DMS 273 treated with DMSO at 0.1 percent for 48 hours (cell line): ENCODE measurements at regions not wholly inside any gene's neighbourhood (a gene's known extent, or its start where the extent isn't known, plus 50 kb on each side); places are given as distances from the start of the nearest gene placed in this dataset.
"Not testable (repeated sequence)": the region's sequence is repeated elsewhere in the genome, so short reads cannot be mapped to it uniquely, and the experiment has no call there.

Experiments
- DNase-seq: peaks from one replicate; lab custom pipeline; 2025; lab: John Stamatoyannopoulos, UW

GRCh38 chr11:80943226-80943625 lies 1502.4 kb upstream of the TENM4 start:
- DNase-seq: no peak

GRCh38 chr11:80937842-80938241 lies 1497.0 kb upstream of the TENM4 start:
- DNase-seq: no peak

GRCh38 chr11:80930038-80930437 lies 1489.2 kb upstream of the TENM4 start:
- no peak for DNase-seq

- no peak for DNase-seq
Observed at GRCh38 chr11:80929031-80929805, 1488.4 kb upstream of the TENM4 start.

GRCh38 chr11:80925321-80925720 lies 1484.5 kb upstream of the TENM4 start:
- no peak for DNase-seq

GRCh38 chr11:80921310-80921709 lies 1480.5 kb upstream of the TENM4 start:
- not testable (repeated sequence) for DNase-seq

- DNase-seq: no peak
Observed at GRCh38 chr11:80916173-80916798, 1475.5 kb upstream of the TENM4 start.

- no peak for DNase-seq
Observed at GRCh38 chr11:80914311-80914710, 1473.5 kb upstream of the TENM4 start.

- DNase-seq: no peak
Observed at GRCh38 chr11:80911666-80912065, 1470.8 kb upstream of the TENM4 start.

- DNase-seq: no peak
Observed at GRCh38 chr11:80900265-80900664, 1459.4 kb upstream of the TENM4 start.

GRCh38 chr11:80899381-80899780 lies 1458.6 kb upstream of the TENM4 start:
- DNase-seq: no peak

GRCh38 chr11:80898910-80899309 lies 1458.1 kb upstream of the TENM4 start:
- no peak for DNase-seq

GRCh38 chr11:80886684-80887083 lies 1445.9 kb upstream of the TENM4 start:
- DNase-seq: no peak

GRCh38 chr11:80873310-80873999 lies 1432.6 kb upstream of the TENM4 start:
- DNase-seq: no peak

GRCh38 chr11:80872116-80872728 lies 1431.4 kb upstream of the TENM4 start:
- no peak for DNase-seq

GRCh38 chr11:80868831-80869230 lies 1428.0 kb upstream of the TENM4 start:
- DNase-seq: no peak

GRCh38 chr11:80862011-80862410 lies 1421.2 kb upstream of the TENM4 start:
- DNase-seq: no peak

- DNase-seq: no peak
Observed at GRCh38 chr11:80861193-80861592, 1420.4 kb upstream of the TENM4 start.

GRCh38 chr11:80860632-80861031 lies 1419.8 kb upstream of the TENM4 start:
- no peak for DNase-seq

- no peak for DNase-seq
Observed at GRCh38 chr11:80856066-80856465, 1415.2 kb upstream of the TENM4 start.

- no peak for DNase-seq
Observed at GRCh38 chr11:80855426-80855825, 1414.6 kb upstream of the TENM4 start.

GRCh38 chr11:80849253-80849652 lies 1408.4 kb upstream of the TENM4 start:
- DNase-seq: no peak

GRCh38 chr11:80846979-80847378 lies 1406.1 kb upstream of the TENM4 start:
- DNase-seq: no peak
